Epithelial cell of esophagus (primary cell): ENCODE measurements at regions not wholly inside any gene's neighbourhood (a gene's known extent, or its start where the extent isn't known, plus 50 kb on each side); places are given as distances from the start of the nearest gene placed in this dataset.
A peak's percentile ranks its signal among the peaks of the same experiment; 100 is the strongest.

ENCODE experiments used
- DNase-seq: peaks from one replicate; pipeline ENCODE4 v3.0.0; 2010; ENCODE audit warnings: low read depth
- H3K4me3 ChIP-seq: 2 replicates; pipeline ENCODE4 v1.5.1; 2011; ENCODE audit warnings: mild to moderate bottlenecking, low read length, control low read depth
- TF ChIP-seq, protein P1 (sequence below): IDR thresholded peaks from 2 replicates; pipeline ENCODE4 v1.5.1; 2011; ENCODE audit warnings: low read depth, mild to moderate bottlenecking, low read length, control low read depth, inconsistent platforms; ENCODE audit not compliant: insufficient read depth; ENCODE audit errors: missing control alignments

DNA sequence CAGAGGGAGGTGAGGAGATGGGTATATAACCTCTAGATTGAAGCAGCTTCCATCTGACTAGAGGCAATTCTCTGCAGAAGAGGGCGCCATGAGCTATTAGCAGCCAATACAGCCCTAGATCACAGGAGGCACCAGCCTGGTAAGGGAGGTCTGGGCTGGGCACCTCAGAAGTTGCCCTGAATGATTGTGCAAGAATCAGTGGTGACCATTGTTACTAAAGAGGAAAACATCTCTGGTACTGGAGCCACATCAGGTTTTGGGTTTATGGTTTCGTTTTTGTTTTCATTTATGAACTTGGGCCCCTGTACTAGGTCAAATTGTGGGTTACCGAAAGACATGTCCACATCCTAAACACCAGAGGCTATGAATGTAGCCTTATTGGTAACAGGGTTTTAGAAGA is 342.0 kb downstream of the MLLT3 start:
- no peak for DNase-seq

DNA sequence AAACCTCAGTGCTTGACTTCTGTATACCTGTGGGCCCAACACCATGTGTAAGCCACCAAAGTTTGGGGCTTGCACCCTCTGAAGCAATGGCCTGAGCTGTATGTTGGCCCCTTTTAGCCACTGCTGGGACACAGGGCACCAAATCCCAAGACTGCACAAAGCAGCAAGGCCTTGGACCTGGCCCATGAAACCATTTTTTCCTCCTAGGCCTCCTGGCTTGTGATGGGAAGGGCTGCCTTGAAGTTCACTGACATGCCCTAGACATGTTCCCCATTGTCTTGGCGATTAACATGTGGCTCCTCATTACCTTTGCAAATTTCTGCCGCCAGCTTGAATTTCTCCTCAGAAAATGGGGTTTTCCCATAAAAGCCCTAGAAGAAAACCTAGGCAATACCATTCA is 345.5 kb downstream of the MLLT3 start:
- DNase-seq, result no peak
- H3K4me3 ChIP-seq, result no peak overlapping the region
- TF ChIP-seq, protein P1, sequence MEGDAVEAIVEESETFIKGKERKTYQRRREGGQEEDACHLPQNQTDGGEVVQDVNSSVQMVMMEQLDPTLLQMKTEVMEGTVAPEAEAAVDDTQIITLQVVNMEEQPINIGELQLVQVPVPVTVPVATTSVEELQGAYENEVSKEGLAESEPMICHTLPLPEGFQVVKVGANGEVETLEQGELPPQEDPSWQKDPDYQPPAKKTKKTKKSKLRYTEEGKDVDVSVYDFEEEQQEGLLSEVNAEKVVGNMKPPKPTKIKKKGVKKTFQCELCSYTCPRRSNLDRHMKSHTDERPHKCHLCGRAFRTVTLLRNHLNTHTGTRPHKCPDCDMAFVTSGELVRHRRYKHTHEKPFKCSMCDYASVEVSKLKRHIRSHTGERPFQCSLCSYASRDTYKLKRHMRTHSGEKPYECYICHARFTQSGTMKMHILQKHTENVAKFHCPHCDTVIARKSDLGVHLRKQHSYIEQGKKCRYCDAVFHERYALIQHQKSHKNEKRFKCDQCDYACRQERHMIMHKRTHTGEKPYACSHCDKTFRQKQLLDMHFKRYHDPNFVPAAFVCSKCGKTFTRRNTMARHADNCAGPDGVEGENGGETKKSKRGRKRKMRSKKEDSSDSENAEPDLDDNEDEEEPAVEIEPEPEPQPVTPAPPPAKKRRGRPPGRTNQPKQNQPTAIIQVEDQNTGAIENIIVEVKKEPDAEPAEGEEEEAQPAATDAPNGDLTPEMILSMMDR, result no peak

More for the DNA sequence above, 342.0 kb downstream of the MLLT3 start:
- no peak overlapping the region for H3K4me3 ChIP-seq
- TF ChIP-seq, protein P1, result no peak

DNA sequence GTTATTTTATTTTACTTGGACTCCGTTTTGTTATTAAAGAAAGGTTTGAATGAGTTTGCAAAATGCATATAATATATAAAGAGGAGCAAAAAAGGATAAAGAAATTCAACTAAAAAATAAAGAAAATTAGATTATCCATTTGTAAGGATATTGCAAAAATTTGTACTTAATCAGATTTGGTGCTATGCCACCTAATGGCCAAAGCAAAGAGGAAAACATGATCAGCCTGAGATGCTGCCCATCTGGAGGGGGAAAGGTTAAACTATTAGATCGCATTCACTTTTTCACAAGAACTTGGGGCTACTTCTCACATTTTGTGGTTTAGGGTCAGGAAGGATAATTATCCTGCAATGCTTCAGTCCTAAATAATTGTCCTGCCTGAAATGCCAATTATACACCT is 350.6 kb downstream of the MLLT3 start:
- no peak for DNase-seq

DNA sequence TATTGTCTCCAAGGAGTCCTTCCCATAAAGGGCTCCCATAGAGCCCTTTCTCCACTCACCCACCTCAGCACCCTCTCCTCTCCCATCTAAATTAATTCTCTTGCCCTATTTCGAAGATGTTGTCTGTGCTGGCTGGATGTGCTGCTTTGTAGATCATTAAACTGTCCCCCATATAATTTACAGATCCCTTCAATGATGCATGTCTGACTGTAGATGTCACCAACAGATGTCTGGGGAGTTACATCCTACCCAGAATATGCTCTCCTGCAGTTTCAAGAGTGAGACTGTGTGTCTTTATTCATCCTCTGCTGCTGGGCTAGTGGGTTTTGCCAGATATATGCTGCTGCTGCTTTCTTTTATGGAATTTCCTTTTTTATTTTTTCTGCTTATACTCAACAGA is 351.2 kb downstream of the MLLT3 start:
- TF ChIP-seq, protein P1, result no peak
- DNase-seq, result no peak
- H3K4me3 ChIP-seq, result no peak overlapping the region

More for the DNA sequence above, 350.6 kb downstream of the MLLT3 start:
- no peak overlapping the region for H3K4me3 ChIP-seq
- TF ChIP-seq, protein P1, result no peak

DNA sequence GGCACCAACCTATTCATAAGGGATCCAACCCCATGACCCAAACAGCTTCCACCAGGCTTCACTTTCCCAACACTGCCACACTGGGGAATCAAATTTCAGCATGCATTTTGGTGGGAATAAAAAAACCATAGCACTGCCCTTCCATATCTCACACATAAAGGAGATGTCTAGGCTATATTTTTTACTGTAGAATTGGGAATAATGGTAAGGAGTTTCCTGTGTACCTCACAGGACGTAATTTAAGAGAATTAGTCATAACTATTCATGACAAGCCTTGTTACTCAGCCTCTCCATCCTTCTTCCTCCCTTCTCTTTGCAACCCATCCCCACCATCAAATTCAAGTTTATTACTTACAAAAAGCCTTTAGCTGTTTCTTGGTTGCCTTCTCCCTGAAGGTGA is 352.1 kb downstream of the MLLT3 start:
- DNase-seq, result peak; percentile 45
- H3K4me3 ChIP-seq, result no peak overlapping the region
- TF ChIP-seq, protein P1, result no peak

DNA sequence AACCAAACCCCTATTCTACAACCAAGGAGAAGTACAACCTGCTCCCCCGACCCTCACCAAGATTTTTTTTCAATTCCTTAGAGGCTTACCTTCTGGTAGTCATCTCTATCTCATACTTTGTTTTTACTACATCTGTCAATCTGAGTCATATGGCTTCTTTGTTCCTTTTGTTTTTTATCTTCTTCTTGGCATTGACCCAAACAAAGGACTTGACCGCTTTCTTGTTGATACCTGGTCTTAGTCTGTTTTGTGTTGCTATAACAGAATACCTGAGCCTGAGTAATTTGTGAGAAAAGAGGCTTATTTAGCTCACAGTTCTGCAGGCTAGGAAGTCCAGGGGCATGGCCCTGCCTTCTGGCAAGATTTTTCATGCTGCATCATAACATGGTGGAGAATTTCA is 352.7 kb downstream of the MLLT3 start:
- DNase-seq, result peak; percentile 77
- TF ChIP-seq, protein P1, result no peak
- no peak overlapping the region for H3K4me3 ChIP-seq

DNA sequence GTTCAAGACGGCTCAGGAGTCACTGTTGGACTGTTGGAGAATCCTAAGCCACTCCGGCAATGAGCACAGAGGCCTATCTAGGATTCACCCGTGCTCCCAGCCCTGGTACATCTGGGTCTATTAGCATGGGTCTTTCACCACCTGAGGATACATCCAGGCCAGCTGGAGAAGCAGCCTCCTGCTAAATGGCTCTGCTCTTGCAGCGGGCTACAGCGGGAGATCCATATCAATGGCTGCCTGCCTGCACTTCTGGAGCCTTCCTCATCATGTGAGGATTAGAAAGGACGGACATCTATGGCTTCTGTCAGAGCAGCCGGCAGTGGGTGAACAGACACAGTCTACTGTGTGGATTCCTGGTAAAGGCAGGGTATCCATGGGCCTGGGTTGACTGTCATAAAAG is 357.4 kb downstream of the MLLT3 start:
- TF ChIP-seq, protein P1, result no peak
- DNase-seq, result no peak

More for the DNA sequence above, 357.4 kb downstream of the MLLT3 start:
- no peak overlapping the region for H3K4me3 ChIP-seq
